ENCODE measurements at regions not wholly inside any gene's neighbourhood (a gene's known extent, or its start where the extent isn't known, plus 50 kb on each side); places are given as distances from the start of the nearest gene placed in this dataset.

DNA sequence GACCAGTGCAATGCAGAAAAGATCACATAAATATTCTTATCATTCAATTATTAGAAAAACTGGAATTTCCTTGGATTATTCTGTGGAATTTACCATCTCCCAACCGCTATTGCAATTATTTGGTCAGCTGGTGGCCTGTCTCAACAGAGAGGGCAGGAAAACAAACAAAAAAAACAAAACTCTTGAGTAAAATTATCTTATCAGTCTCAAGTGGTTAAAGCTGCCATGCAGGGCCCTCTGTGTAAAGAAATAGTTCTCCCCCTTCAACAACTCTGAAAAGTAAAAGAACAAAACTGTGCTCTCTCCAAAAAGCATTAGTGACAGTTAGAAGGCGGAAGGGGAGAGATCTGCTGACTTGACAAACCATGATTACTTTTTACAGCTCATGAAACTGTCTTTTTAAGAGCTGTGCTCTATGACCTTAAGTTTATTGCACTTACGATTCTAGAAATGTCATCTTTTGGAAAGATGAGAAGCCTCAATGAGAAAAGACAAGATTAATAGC is 152.3 kb downstream of the DLEU7 start:
- H3K27ac ChIP-seq, result no peak overlapping the region

DNA sequence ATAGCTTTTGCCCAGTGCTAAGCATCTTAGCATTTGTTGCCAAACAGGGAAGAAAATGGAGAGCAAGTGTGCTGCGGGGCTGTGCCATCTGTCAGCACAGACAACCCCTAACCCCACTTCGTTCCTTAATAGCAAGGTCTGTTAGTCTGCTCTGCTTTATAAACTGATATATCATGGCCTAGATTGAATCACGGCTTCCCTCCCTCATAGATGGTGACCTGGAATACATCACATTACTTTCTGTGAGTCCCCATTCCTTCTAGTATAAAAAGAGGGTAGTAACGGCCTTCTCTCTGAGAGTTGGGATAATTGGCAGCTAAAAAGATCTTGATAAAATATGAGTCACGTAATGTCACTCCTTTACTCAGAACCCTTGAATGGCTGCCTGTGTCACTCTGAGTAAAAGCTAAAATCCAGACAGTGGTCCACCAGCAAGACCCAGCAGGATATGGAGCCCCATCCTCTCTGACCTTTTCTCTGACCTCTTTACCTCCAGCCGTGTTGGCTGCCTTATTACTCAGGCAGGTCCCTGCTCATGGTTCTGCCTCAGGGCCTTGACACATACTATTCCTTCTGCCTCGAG is 151.7 kb downstream of the DLEU7 start:
- no peak overlapping the region for H3K27ac ChIP-seq
- no peak for TF ChIP-seq CTCF (IDR thresholded peaks at IDR 0.05)
- no peak for TF ChIP-seq ZFX (IDR thresholded peaks at IDR 0.05; ENCODE audit: borderline replicate concordance)

More for the DNA sequence above, 152.3 kb downstream of the DLEU7 start:
- TF ChIP-seq ZFX (IDR thresholded peaks at IDR 0.05; ENCODE audit: borderline replicate concordance) (no peak), CTCF (IDR thresholded peaks at IDR 0.05) (no peak)

DNA sequence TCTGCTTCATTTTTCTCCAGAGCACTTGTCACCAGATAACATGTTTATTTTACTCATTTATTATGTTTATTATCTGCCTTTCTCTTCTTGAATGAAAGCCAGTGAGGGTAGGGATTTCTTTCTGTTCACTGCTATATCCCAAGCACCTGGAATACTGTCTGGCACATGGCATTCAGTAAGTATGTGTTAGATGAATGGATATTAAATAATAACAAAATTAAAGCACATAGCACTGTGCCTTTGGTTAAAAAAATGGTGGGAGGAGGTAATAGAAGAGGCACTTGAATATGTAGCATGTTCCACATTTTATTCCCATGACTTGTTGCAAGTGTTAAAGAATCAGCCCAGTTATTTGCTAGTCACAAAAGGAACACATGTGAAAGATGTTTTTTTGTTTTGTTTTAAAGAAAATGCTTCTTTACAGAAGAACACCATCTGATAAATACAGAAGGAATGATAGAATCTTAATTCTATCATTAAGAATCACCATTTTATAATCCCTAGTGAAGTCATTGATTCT is 151.0 kb downstream of the DLEU7 start:
- H3K27ac ChIP-seq, result no peak overlapping the region
- TF ChIP-seq CTCF (IDR thresholded peaks at IDR 0.05) (no peak), ZFX (IDR thresholded peaks at IDR 0.05; ENCODE audit: borderline replicate concordance) (no peak)

DNA sequence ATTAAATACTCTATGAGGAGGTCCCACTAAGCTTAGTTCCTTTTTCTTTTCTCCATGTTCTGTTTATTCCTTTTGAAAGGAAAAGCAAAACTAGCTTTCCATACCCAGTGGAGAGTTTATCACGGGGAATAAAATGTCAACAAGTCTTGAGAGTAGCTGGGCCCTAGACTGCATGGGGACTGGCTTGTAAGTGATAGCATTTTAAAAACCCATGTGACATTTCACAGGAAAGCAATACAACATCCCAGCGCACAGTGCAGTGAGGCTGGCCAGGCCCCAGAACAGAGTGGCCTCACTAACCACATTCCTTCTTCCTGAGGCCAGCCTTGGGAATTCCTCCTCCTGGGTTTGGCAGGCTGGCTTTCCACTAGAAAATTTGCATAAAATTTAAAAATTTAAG is 149.8 kb downstream of the DLEU7 start:
- no peak overlapping the region for H3K27ac ChIP-seq
- TF ChIP-seq ZFX (IDR thresholded peaks at IDR 0.05; ENCODE audit: borderline replicate concordance) (no peak), CTCF (IDR thresholded peaks at IDR 0.05) (no peak)

GRCh38 chr13:50697746-50698539 is 145.5 kb downstream of the DLEU7 start:
- TF ChIP-seq ZFX (IDR thresholded peaks at IDR 0.05; ENCODE audit: borderline replicate concordance), result no peak
- TF ChIP-seq CTCF (IDR thresholded peaks at IDR 0.05), result no peak
- H3K27ac ChIP-seq, result no peak overlapping the region

- TF ChIP-seq ZFX (IDR thresholded peaks at IDR 0.05; ENCODE audit: borderline replicate concordance) (no peak), CTCF (IDR thresholded peaks at IDR 0.05) (no peak)
- no peak overlapping the region for H3K27ac ChIP-seq
Observed at GRCh38 chr13:50699874-50700663, 143.4 kb downstream of the DLEU7 start.
